C4-2B (cell line): ENCODE measurements at regions not wholly inside any gene's neighbourhood (a gene's known extent, or its start where the extent isn't known, plus 50 kb on each side); places are given as distances from the start of the nearest gene placed in this dataset.
A peak's percentile ranks its signal among the peaks of the same experiment; 100 is the strongest.

Experiments used
- H3K27ac ChIP-seq: fragments of 450-650 bp; 2 replicates; pipeline ENCODE4 v1.5.1; 2017
- CTCF ChIP-seq: fragments of 450-650 bp; conservative IDR thresholded peaks from 2 replicates; pipeline ENCODE4 v1.5.1; 2017; ENCODE audit warnings: mild to moderate bottlenecking
- ZFX ChIP-seq: fragments of 450-650 bp; IDR thresholded peaks from 2 replicates; pipeline ENCODE4 v1.6.1; 2017

- TF ChIP-seq CTCF: peak; percentile 93
- TF ChIP-seq ZFX: no peak
- H3K27ac ChIP-seq: peak overlapping the region; percentile 22; the same call in 1 of the 2 replicates
These were observed 372.0 kb upstream of the KIF2A start for GRCh38 chr5:61933787-61934626.

GRCh38 chr5:61941637-61942036, 364.4 kb upstream of the KIF2A start:
- H3K27ac ChIP-seq: no peak overlapping the region
- no peak for TF ChIP-seq ZFX
- TF ChIP-seq CTCF: no peak

- no peak for TF ChIP-seq ZFX
- H3K27ac ChIP-seq: no peak overlapping the region
These were observed 363.4 kb upstream of the KIF2A start for GRCh38 chr5:61942462-61943049.

- no peak for TF ChIP-seq CTCF
- no peak for TF ChIP-seq ZFX
- H3K27ac ChIP-seq: no peak overlapping the region
These were observed 362.3 kb upstream of the KIF2A start for GRCh38 chr5:61943713-61944112.

- TF ChIP-seq ZFX (no peak), CTCF (no peak)
- no peak overlapping the region for H3K27ac ChIP-seq
These were observed 357.9 kb upstream of the KIF2A start for GRCh38 chr5:61948151-61948550.

GRCh38 chr5:61949054-61949678, 356.8 kb upstream of the KIF2A start:
- TF ChIP-seq ZFX (no peak), CTCF (no peak)
- no peak overlapping the region for H3K27ac ChIP-seq

GRCh38 chr5:61949679-61950435, 356.1 kb upstream of the KIF2A start:
- TF ChIP-seq CTCF: no peak
- no peak for TF ChIP-seq ZFX
- no peak overlapping the region for H3K27ac ChIP-seq
